Transverse colon (tissue), 3 donors: ENCODE measurements at regions not wholly inside any gene's neighbourhood (a gene's known extent, or its start where the extent isn't known, plus 50 kb on each side); places are given as distances from the start of the nearest gene placed in this dataset.

Experiments used
- CTCF ChIP-seq, 5 experiments: fragments of 200-600 bp in 3 of 5; fragments of 450-650 bp in 2 of 5; sonication (generic) in 3 of 5; IDR thresholded peaks; 1 replicate in 2 of 5; 2 replicates in 3 of 5; pipeline ENCODE4 v1.5.1; 2016 to 2017; ENCODE audit warnings: antibody characterized with exemption in 5 of 5, inconsistent platforms in 3 of 5, mild to moderate bottlenecking in 2 of 5, moderate library complexity in 1 of 5
- POLR2A ChIP-seq: fragments of 450-650 bp; IDR thresholded peaks from one replicate; pipeline ENCODE4 v1.6.1; 2016; ENCODE audit warnings: antibody characterized with exemption, mild to moderate bottlenecking, moderate library complexity

GRCh38 chr1:4312024-4312423 is 342.4 kb upstream of the AJAP1 start:
- TF ChIP-seq CTCF (IDR thresholded peaks at IDR 0.05) (no peak), POLR2A (no peak)
